PC-3 (cell line): ENCODE measurements at regions not wholly inside any gene's neighbourhood (a gene's known extent, or its start where the extent isn't known, plus 50 kb on each side); places are given as distances from the start of the nearest gene placed in this dataset.

Experiments
- ATAC-seq: fragments of 200-7000 bp; cut with Tn5 transposase; 2 replicates; pipeline ENCODE4 v1.9.1; 2020; ENCODE audit warnings: mild to moderate bottlenecking, moderate library complexity
- BruUV-seq: library from RNA; stranded (reverse); fragments of 400-500 nt; replicated peaks from 2 replicates; lab custom pipeline; 2021; lab: Mats Ljungman, UMichigan
- CTCF ChIA-PET: fragments of 300-600 bp; sonication (Branson Sonifier 250); formaldehyde crosslinking; loops from one replicate; lab custom pipeline; 2022; ENCODE audit warnings: antibody characterized with exemption; lab: Charles Lee
- POLR2A ChIA-PET: fragments of 300-600 bp; sonication (Branson Sonifier 250); formaldehyde crosslinking; loops from one replicate; lab custom pipeline; 2022; ENCODE audit warnings: antibody characterized with exemption; ENCODE audit not compliant: unreplicated experiment; lab: Charles Lee
- DNase-seq: peaks from one replicate; pipeline ENCODE4 v3.0.0-alpha.2; 2015
- H2AFZ ChIP-seq: fragments of 300-600 bp; sonication (generic); 2 replicates; pipeline ENCODE4 v1.6.0; 2016; ENCODE audit warnings: antibody characterized with exemption, low read length
- H3F3A ChIP-seq: fragments of 300-600 bp; sonication (generic); one replicate; pipeline ENCODE4 v1.6.0; 2017; ENCODE audit warnings: antibody characterized with exemption, low read length, control low read depth, mild to moderate bottlenecking; ENCODE audit not compliant: unreplicated experiment
- H3K27ac ChIP-seq: fragments of 300-600 bp; sonication (generic); 2 replicates; pipeline ENCODE4 v1.5.1; 2016; ENCODE audit warnings: mild to moderate bottlenecking, low read length
- H3K27me3 ChIP-seq: fragments of 300-600 bp; sonication (generic); 2 replicates; pipeline ENCODE4 v1.6.1; 2016; ENCODE audit warnings: low read length, mixed read lengths
- H3K36me3 ChIP-seq: fragments of 300-600 bp; sonication (generic); 2 replicates; pipeline ENCODE4 v1.6.1; 2016; ENCODE audit warnings: low read depth, mixed run types, low read length, mixed read lengths
- H3K4me1 ChIP-seq: fragments of 300-600 bp; sonication (generic); 2 replicates; pipeline ENCODE4 v1.5.1; 2016; ENCODE audit warnings: low read length; ENCODE audit not compliant: insufficient read depth
- H3K4me2 ChIP-seq: fragments of 300-600 bp; sonication (generic); 2 replicates; pipeline ENCODE4 v1.6.0; 2016; ENCODE audit warnings: low read length
- H3K4me3 ChIP-seq: fragments of 300-600 bp; sonication (generic); 2 replicates; pipeline ENCODE4 v1.5.1; 2016; ENCODE audit warnings: mild to moderate bottlenecking, low read length, mixed read lengths
- H3K79me2 ChIP-seq: fragments of 300-600 bp; sonication (generic); 2 replicates; pipeline ENCODE4 v1.6.1; 2017; ENCODE audit warnings: low read length, mixed read lengths
- H3K9ac ChIP-seq: fragments of 300-600 bp; sonication (generic); 2 replicates; pipeline ENCODE4 v1.6.0; 2016; ENCODE audit warnings: mild to moderate bottlenecking, low read length
- H3K9me2 ChIP-seq: fragments of 300-600 bp; sonication (generic); replicated peaks from 2 replicates; pipeline ENCODE4 v1.6.1; 2016; ENCODE audit warnings: mixed run types, low read length, mixed read lengths
- H3K9me3 ChIP-seq: fragments of 300-600 bp; sonication (generic); 2 replicates; pipeline ENCODE4 v1.6.1; 2016; ENCODE audit warnings: low read length, mixed read lengths
- H4K20me1 ChIP-seq: fragments of 300-600 bp; sonication (generic); 2 replicates; pipeline ENCODE4 v1.6.1; 2016; ENCODE audit warnings: low read length, mixed read lengths
- CTCF ChIP-seq: fragments of 300-600 bp; sonication (generic); conservative IDR thresholded peaks from 2 replicates; pipeline ENCODE4 v1.5.1; 2017; ENCODE audit warnings: antibody characterized with exemption, low read depth, mild to moderate bottlenecking, low read length
- EZH2 ChIP-seq: fragments of 300-600 bp; sonication (generic); IDR thresholded peaks from one replicate; pipeline ENCODE4 v1.6.1; 2017; ENCODE audit warnings: antibody characterized with exemption, mild to moderate bottlenecking, low read length; ENCODE audit not compliant: unreplicated experiment
- EZH2phosphoT487 ChIP-seq: fragments of 300-600 bp; sonication (generic); IDR thresholded peaks from 2 replicates; pipeline ENCODE4 v1.6.1; 2018; ENCODE audit warnings: mild to moderate bottlenecking, antibody characterized with exemption, low read length, borderline replicate concordance
- intact Hi-C: fragments of 100-400 bp; cut with micrococcal nuclease; formaldehyde crosslinking; loops from 2 replicates; pipeline ENCODE4 v1.9.0; 2023

- Histone ChIP-seq H3K27ac (no peak overlapping the region), H2AFZ (no peak overlapping the region), H3F3A (no peaks in the 10 kb centered on the region), H3K9me3 (no peaks in the 10 kb centered on the region), H3K36me3 (no peaks in the 10 kb centered on the region), H3K9me2 (no peaks in the 10 kb centered on the region), H3K4me2 (no peak overlapping the region), H3K4me1 (no peaks in the 10 kb centered on the region), H3K27me3 (no peaks in the 10 kb centered on the region), H3K79me2 (no peaks in the 10 kb centered on the region), H4K20me1 (no peaks in the 10 kb centered on the region), H3K4me3 (no peak overlapping the region), H3K9ac (no peak overlapping the region)
- no peak for DNase-seq
- no TSS peak for BruUV-seq
- intact Hi-C loops, result no loop called here
- TF ChIP-seq EZH2 (no peak), CTCF (no peak), EZH2phosphoT487 (no peak)
- CTCF ChIA-PET, result no interaction called here
- POLR2A ChIA-PET, result no interaction called here
- no peak for ATAC-seq
Observed at GRCh38 chr3:193991666-193992424, 144.1 kb upstream of the HES1 start.

- H3F3A ChIP-seq, result no peaks in the 10 kb centered on the region
- POLR2A ChIA-PET, result no interaction called here
- no peak for ATAC-seq
- H3K79me2 ChIP-seq, result no peaks in the 10 kb centered on the region
- no peak overlapping the region for H2AFZ ChIP-seq
- no peaks in the 10 kb centered on the region for H4K20me1 ChIP-seq
- CTCF ChIA-PET, result no interaction called here
- intact Hi-C loops, result no loop called here
- H3K9me3 ChIP-seq, result no peaks in the 10 kb centered on the region
- no peak for TF ChIP-seq CTCF
- no peak for TF ChIP-seq EZH2
- no peak for TF ChIP-seq EZH2phosphoT487
- no peak overlapping the region for H3K27ac ChIP-seq
- H3K9ac ChIP-seq, result no peak overlapping the region
- H3K9me2 ChIP-seq, result no peaks in the 10 kb centered on the region
- no peaks in the 10 kb centered on the region for H3K4me1 ChIP-seq
- no peaks in the 10 kb centered on the region for H3K27me3 ChIP-seq
- H3K36me3 ChIP-seq, result no peaks in the 10 kb centered on the region
- BruUV-seq, result no TSS peak
- DNase-seq, result no peak
- no peak overlapping the region for H3K4me2 ChIP-seq
- H3K4me3 ChIP-seq, result no peak overlapping the region
Observed at GRCh38 chr3:193992425-193993037, 143.4 kb upstream of the HES1 start.

- Histone ChIP-seq H3K27ac (no peak overlapping the region), H3K36me3 (no peaks in the 10 kb centered on the region), H3K9me3 (no peaks in the 10 kb centered on the region), H3K9ac (no peak overlapping the region), H4K20me1 (no peaks in the 10 kb centered on the region), H3K4me1 (no peaks in the 10 kb centered on the region), H3F3A (no peaks in the 10 kb centered on the region), H3K27me3 (no peaks in the 10 kb centered on the region), H3K4me3 (no peak overlapping the region), H3K9me2 (no peaks in the 10 kb centered on the region), H3K4me2 (no peak overlapping the region), H3K79me2 (no peaks in the 10 kb centered on the region), H2AFZ (no peak overlapping the region)
- no TSS peak for BruUV-seq
- CTCF ChIA-PET, result no interaction called here
- POLR2A ChIA-PET, result no interaction called here
- no peak for TF ChIP-seq EZH2
- no peak for TF ChIP-seq EZH2phosphoT487
- TF ChIP-seq CTCF, result no peak
- ATAC-seq (no peak), DNase-seq (no peak)
- intact Hi-C loops, result no loop called here
Observed at GRCh38 chr3:193996221-193996620, 139.7 kb upstream of the HES1 start.
